ENCODE measurements at regions not wholly inside any gene's neighbourhood (a gene's known extent, or its start where the extent isn't known, plus 50 kb on each side); places are given as distances from the start of the nearest gene placed in this dataset.

DNA sequence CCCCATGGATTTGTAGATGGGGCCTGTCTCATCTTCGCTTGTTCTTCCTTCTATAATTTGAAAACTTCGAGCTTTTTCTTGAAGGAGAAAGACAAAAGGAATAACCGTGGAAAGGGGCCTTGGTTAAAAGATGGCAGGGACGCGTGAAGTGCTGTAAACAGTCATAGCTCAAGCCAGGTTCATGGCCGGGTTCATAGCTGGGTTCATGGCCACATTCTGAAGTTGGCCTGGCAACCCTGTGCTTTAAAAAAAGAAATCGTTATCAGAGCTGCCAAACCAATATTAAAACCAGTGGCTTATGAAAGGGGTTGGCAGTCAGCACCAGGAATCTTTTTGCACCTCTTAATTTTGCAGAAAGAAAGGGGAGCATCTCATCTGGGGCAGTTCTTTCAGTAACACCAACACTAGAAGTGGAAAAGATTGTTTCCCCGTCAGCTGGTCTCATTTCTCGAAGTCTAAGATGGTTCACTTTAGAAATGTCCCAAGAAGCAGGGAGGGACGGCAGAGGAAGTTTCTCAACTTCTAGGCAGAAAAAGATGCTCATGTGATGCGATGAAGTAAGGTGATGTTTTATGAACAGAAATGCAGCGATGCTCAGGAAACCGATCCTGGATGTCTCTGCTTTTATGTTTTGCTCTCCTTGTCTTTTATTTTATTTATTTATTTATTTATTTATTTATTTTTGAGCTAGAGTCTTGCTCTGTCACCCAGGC, 193.1 kb upstream of the TBX3 start:
- Histone ChIP-seq H3K36me3 (no peaks in the 10 kb centered on the region), H3K27me3 (no peaks in the 10 kb centered on the region), H3K27ac (no peak overlapping the region), H3K4me1 (ENCODE audit: low read depth) (no peaks in the 10 kb centered on the region), H3K9me3 (ENCODE audit: low read depth) (no peaks in the 10 kb centered on the region), H3K4me3 (no peak overlapping the region)
- TF ChIP-seq, protein P1, sequence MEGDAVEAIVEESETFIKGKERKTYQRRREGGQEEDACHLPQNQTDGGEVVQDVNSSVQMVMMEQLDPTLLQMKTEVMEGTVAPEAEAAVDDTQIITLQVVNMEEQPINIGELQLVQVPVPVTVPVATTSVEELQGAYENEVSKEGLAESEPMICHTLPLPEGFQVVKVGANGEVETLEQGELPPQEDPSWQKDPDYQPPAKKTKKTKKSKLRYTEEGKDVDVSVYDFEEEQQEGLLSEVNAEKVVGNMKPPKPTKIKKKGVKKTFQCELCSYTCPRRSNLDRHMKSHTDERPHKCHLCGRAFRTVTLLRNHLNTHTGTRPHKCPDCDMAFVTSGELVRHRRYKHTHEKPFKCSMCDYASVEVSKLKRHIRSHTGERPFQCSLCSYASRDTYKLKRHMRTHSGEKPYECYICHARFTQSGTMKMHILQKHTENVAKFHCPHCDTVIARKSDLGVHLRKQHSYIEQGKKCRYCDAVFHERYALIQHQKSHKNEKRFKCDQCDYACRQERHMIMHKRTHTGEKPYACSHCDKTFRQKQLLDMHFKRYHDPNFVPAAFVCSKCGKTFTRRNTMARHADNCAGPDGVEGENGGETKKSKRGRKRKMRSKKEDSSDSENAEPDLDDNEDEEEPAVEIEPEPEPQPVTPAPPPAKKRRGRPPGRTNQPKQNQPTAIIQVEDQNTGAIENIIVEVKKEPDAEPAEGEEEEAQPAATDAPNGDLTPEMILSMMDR (IDR thresholded peaks at IDR 0.05; ENCODE audit: low read depth, low read length): no peak
- DNase-seq (ENCODE audit: low read depth in 1 of 2, low spot score in 1 of 2): no peak

DNA sequence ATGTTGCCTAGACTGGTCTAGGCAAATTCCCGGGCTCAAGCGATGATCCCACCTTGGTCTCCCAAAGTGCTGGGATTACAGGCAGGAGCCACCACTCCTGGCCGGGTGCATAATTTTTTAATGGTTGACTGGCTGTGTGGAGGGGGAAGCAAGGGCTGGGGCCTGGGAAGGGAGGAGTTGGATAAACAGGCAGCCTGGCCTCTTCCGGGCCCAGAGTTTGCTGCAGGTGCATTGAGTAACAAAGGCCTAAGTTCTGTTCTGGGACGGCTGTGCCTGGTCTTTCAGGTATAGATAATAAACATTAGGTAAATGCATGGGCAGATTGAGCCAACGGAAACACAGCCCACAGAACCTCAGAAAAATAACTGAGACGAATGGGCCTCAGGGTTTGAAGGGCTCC, 191.3 kb upstream of the TBX3 start:
- H3K27me3 ChIP-seq: no peaks in the 10 kb centered on the region
- DNase-seq (ENCODE audit: low read depth in 1 of 2, low spot score in 1 of 2): no peak
- H3K4me1 ChIP-seq (ENCODE audit: low read depth): no peaks in the 10 kb centered on the region
- no peak overlapping the region for H3K4me3 ChIP-seq
- TF ChIP-seq, protein P1 (IDR thresholded peaks at IDR 0.05; ENCODE audit: low read depth, low read length): no peak
- H3K9me3 ChIP-seq (ENCODE audit: low read depth): no peaks in the 10 kb centered on the region
- no peak overlapping the region for H3K27ac ChIP-seq
- H3K36me3 ChIP-seq: no peaks in the 10 kb centered on the region

DNA sequence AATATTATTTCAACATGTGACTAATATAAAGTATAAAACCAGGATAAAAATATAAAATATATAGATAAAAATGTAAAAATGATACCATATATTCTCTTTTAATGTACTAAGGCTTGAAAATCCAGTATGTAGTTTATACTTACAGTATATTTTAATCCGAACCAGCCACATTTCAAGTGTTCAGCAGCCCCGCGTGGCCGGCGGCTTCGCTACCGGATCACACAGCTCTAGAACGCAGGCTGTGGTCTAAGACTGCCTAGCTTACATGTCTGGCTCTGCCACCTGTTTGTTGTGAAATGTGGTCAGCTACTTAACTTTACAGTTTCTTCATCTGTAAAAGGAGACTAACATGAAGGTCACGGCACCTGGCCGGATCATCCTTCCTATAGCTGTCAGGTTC, 189.7 kb upstream of the TBX3 start:
- TF ChIP-seq, protein P1 (IDR thresholded peaks at IDR 0.05; ENCODE audit: low read depth, low read length): no peak
- DNase-seq (ENCODE audit: low read depth in 1 of 2, low spot score in 1 of 2): no peak
- no peaks in the 10 kb centered on the region for H3K36me3 ChIP-seq

DNA sequence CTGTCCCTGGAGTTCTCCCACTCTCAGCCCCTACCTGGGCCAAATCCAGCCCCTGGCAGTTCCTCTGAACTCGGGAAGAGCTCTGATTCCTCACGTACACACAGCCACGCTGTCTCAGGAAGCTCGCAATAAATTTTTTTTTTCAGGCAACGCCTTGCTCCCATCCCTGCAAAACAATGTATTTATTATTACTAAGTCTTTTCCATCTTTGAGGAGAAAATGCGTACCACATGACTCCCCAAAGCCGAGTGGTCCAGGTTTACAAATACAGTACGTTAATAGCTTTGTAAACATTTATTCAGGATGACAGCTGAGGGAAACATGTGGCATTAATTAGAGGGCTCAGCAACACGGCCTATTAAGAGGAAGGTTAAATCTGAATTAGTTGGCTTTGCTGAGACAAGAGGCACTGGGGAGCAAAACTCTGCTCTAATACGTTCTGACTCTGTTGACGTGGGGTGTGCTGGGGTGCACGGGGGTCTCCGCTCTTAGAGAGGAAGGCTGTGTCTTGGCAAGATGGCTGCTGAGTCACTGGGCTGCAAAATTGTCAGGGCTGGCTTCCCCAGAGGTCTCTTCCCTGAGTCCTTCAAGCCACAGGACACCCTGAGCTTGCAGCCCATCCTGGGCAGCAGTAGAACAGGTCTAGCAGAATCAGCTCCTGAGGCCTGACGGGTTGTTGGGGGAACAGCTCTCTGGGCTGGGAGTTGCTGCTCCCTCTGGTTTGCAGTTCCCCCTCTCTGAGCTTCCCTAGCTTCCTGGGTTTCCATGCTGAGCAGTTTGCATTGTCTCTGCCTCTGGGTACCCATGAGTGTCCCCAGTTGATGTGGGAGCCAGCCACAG, 185.2 kb upstream of the TBX3 start:
- Histone ChIP-seq H3K27ac (no peak overlapping the region), H3K9me3 (ENCODE audit: low read depth) (no peaks in the 10 kb centered on the region), H3K36me3 (no peaks in the 10 kb centered on the region), H3K4me3 (no peak overlapping the region), H3K4me1 (ENCODE audit: low read depth) (no peaks in the 10 kb centered on the region), H3K27me3 (no peaks in the 10 kb centered on the region)
- peak in 1 of 2 donors; percentile 22 for DNase-seq (ENCODE audit: low read depth in 1 of 2, low spot score in 1 of 2)
- TF ChIP-seq, protein P1 (IDR thresholded peaks at IDR 0.05; ENCODE audit: low read depth, low read length): no peak

More for the DNA sequence above, 189.7 kb upstream of the TBX3 start:
- no peak overlapping the region for H3K4me3 ChIP-seq
- H3K9me3 ChIP-seq (ENCODE audit: low read depth): no peaks in the 10 kb centered on the region
- H3K27ac ChIP-seq: no peak overlapping the region
- H3K4me1 ChIP-seq (ENCODE audit: low read depth): no peaks in the 10 kb centered on the region
- no peaks in the 10 kb centered on the region for H3K27me3 ChIP-seq

DNA sequence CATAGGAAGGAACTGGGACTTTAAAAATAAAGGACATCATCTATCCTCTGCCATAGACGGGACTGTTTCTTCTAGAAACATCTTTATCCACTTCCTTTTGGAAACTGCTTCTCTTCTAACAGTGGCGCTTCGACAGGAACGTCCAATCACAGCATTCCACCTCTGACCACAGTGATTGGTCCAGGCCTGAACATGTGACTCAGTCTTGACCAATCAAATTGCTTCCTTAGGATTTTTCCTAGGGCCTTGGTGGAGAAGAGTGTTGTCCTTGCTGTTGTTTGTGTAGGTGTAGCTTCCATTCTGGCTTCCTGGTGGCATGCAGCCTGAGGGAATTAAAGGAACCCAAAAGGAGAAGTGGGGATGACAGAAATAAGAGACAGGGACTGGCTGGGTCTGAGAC, 182.4 kb upstream of the TBX3 start:
- Histone ChIP-seq H3K9me3 (ENCODE audit: low read depth) (no peaks in the 10 kb centered on the region), H3K27ac (no peak overlapping the region), H3K4me1 (ENCODE audit: low read depth) (no peaks in the 10 kb centered on the region), H3K27me3 (no peaks in the 10 kb centered on the region), H3K36me3 (no peaks in the 10 kb centered on the region), H3K4me3 (no peak overlapping the region)
- TF ChIP-seq, protein P1 (IDR thresholded peaks at IDR 0.05; ENCODE audit: low read depth, low read length): no peak
- no peak for DNase-seq (ENCODE audit: low read depth in 1 of 2, low spot score in 1 of 2)
